ENCODE measurements at regions not wholly inside any gene's neighbourhood (a gene's known extent, or its start where the extent isn't known, plus 50 kb on each side); places are given as distances from the start of the nearest gene placed in this dataset.
A peak's percentile ranks its signal among the peaks of the same experiment; 100 is the strongest.

GRCh38 chr5:90182726-90183125, 226.8 kb downstream of the CETN3 start:
- H3K9me3 ChIP-seq (replicated peaks) = peaks cover 18% of the 10 kb centered on the region
- intact Hi-C loops (cut with micrococcal nuclease) = no loop called here
- H3K4me1 ChIP-seq = no peaks in the 10 kb centered on the region
- no peak overlapping the region for H3K4me3 ChIP-seq
- H3K27ac ChIP-seq (replicated peaks) = no peak overlapping the region
- H3K36me3 ChIP-seq = no peaks in the 10 kb centered on the region
- no peaks in the 10 kb centered on the region for H3K27me3 ChIP-seq (ENCODE audit: low read depth)
- TF ChIP-seq, protein P1, sequence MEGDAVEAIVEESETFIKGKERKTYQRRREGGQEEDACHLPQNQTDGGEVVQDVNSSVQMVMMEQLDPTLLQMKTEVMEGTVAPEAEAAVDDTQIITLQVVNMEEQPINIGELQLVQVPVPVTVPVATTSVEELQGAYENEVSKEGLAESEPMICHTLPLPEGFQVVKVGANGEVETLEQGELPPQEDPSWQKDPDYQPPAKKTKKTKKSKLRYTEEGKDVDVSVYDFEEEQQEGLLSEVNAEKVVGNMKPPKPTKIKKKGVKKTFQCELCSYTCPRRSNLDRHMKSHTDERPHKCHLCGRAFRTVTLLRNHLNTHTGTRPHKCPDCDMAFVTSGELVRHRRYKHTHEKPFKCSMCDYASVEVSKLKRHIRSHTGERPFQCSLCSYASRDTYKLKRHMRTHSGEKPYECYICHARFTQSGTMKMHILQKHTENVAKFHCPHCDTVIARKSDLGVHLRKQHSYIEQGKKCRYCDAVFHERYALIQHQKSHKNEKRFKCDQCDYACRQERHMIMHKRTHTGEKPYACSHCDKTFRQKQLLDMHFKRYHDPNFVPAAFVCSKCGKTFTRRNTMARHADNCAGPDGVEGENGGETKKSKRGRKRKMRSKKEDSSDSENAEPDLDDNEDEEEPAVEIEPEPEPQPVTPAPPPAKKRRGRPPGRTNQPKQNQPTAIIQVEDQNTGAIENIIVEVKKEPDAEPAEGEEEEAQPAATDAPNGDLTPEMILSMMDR (IDR thresholded peaks at IDR 0.05; ENCODE audit: borderline replicate concordance) = no peak
- DNase-seq = no peak

DNA sequence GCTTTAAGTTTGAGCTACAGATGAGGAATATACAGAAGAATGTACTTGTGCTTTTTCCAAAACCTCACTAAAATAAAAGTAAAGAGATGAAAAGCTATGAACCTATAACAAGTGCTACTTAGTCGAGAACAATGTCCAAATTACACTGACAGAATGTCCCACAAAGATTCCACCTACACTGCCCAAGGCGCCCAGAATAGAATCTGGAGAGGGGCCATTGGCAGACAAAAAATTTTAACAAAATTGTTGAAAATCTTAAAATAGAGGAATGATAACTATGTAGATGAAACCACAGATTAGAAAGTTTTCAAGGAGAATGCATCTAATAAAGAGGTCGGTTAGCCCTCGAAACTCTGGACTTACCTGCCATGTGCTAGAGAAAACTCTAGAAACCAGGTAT, 235.3 kb downstream of the CETN3 start:
- Histone ChIP-seq H3K4me3 (no peak overlapping the region), H3K9me3 (replicated peaks) (peaks cover 33% of the 10 kb centered on the region), H3K27me3 (ENCODE audit: low read depth) (no peaks in the 10 kb centered on the region), H3K4me1 (peaks cover 17% of the 10 kb centered on the region), H3K27ac (replicated peaks) (no peak overlapping the region), H3K36me3 (no peaks in the 10 kb centered on the region)
- DNase-seq = no peak
- intact Hi-C loops (cut with micrococcal nuclease) = no loop called here
- TF ChIP-seq, protein P1 (IDR thresholded peaks at IDR 0.05; ENCODE audit: borderline replicate concordance) = no peak

- intact Hi-C loops (cut with micrococcal nuclease) = no loop called here
- TF ChIP-seq, protein P1 (IDR thresholded peaks at IDR 0.05; ENCODE audit: borderline replicate concordance) = no peak
- H3K4me3 ChIP-seq = no peak overlapping the region
- H3K27ac ChIP-seq (replicated peaks) = no peak overlapping the region
- no peaks in the 10 kb centered on the region for H3K27me3 ChIP-seq (ENCODE audit: low read depth)
- no peak for DNase-seq
- H3K4me1 ChIP-seq = peaks cover 21% of the 10 kb centered on the region
- peaks cover 31% of the 10 kb centered on the region for H3K9me3 ChIP-seq (replicated peaks)
- no peaks in the 10 kb centered on the region for H3K36me3 ChIP-seq
Observed at GRCh38 chr5:90173299-90174030, 236.1 kb downstream of the CETN3 start.

DNA sequence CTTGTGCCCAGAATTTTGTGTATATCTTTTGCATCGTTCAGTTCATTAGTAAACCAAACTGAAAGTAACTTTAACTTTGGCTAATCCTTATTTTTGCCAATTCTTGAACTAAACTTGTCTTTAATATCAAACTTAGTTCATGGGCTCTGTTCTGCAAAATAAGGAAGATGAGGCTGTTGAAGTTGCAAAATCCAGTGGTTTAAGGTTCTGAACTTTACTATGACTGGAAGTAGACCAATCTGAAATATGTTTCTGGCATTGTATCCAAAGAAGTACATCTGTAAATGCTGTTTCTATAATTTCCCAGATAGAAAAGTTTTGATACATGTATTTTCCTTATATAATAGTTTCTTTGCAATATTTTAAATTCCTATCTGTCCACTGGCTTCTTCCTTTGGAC, 238.1 kb downstream of the CETN3 start:
- no peak for DNase-seq
- Histone ChIP-seq H3K27ac (replicated peaks) (no peak overlapping the region), H3K27me3 (ENCODE audit: low read depth) (no peaks in the 10 kb centered on the region), H3K4me3 (no peak overlapping the region), H3K36me3 (no peaks in the 10 kb centered on the region), H3K9me3 (replicated peaks) (peaks cover 13% of the 10 kb centered on the region), H3K4me1 (peaks cover 21% of the 10 kb centered on the region)
- intact Hi-C loops (cut with micrococcal nuclease) = no loop called here
- TF ChIP-seq, protein P1 (IDR thresholded peaks at IDR 0.05; ENCODE audit: borderline replicate concordance) = no peak

- TF ChIP-seq, protein P1 (IDR thresholded peaks at IDR 0.05; ENCODE audit: borderline replicate concordance) = no peak
- Histone ChIP-seq H3K4me3 (no peak overlapping the region), H3K27me3 (ENCODE audit: low read depth) (no peaks in the 10 kb centered on the region), H3K9me3 (replicated peaks) (peaks cover 2% of the 10 kb centered on the region), H3K36me3 (no peaks in the 10 kb centered on the region), H3K4me1 (peaks cover 21% of the 10 kb centered on the region), H3K27ac (replicated peaks) (peak overlapping the region; percentile 7)
- no peak for DNase-seq
- intact Hi-C loops (cut with micrococcal nuclease) = no loop called here
Observed at GRCh38 chr5:90170261-90170660, 239.3 kb downstream of the CETN3 start.

All from left ventricle myocardium inferior (tissue), 1 donor.